ENCODE measurements at regions not wholly inside any gene's neighbourhood (a gene's known extent, or its start where the extent isn't known, plus 50 kb on each side); places are given as distances from the start of the nearest gene placed in this dataset.

DNA sequence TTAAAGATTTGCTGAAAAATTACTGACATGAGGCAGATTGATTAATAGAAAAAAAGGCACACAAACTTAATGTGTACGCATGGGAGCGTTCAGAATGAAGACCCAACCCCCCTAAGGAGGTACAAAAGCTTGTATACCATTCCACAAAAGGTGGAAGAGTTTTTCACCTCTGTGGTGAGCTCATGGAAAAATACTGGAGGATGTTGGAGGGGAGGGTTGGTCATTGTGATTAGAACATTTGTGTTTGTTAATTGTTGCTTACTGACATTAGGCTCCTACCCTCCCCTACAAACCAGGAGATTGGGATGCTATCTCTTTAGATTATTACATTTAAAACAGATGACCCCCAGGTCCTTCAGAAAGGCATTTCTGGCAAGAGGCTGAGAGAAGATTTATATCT lies 1973.3 kb downstream of the OLFM4 start (continued):
- TF ChIP-seq EP300 (conservative IDR thresholded peaks at IDR 0.05; ENCODE audit: poor library complexity, severe bottlenecking): no peak
- no peak for TF ChIP-seq POLR2AphosphoS5 (IDR thresholded peaks at IDR 0.05)
- TF ChIP-seq RAD21 (conservative IDR thresholded peaks at IDR 0.05): no peak

DNA sequence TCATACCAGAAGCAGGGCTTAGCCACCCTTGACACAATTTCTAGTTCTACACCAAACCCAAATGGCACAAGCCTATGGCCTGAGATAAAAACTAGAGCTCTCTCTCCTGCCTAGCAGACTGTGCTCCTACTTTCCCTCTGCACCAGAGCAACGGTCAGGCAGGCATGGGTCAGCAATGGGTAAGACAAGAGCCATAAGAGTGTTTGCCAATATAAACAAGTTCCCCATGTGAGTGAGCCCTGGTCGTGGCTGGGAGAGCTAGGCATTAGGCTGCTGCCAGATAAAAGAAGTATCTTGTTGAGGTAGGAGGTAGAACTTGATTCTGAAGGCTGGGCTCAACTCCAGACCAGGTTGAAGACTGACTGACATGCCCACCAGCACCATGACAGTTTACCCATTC lies 1979.1 kb downstream of the OLFM4 start:
- Histone ChIP-seq H4K20me1 (ENCODE audit: insufficient read depth) (no peaks in the 10 kb centered on the region), H3K79me2 (replicated peaks; ENCODE audit: insufficient read depth, low read length) (no peaks in the 10 kb centered on the region), H3K9me2 (ENCODE audit: insufficient read depth, low read length) (no peaks in the 10 kb centered on the region), H3K9ac (ENCODE audit: low read length) (no peak overlapping the region), H3K27ac (ENCODE audit: low read length) (no peak overlapping the region), H3F3A (ENCODE audit: insufficient read depth, low read length, poor library complexity, severe bottlenecking) (no peaks in the 10 kb centered on the region), H3K9me3 (ENCODE audit: low read length) (no peaks in the 10 kb centered on the region), H3K4me3 (ENCODE audit: low read length) (no peak overlapping the region), H2AFZ (ENCODE audit: low read depth, low read length) (no peak overlapping the region), H3K36me3 (ENCODE audit: insufficient read depth, low read length) (no peaks in the 10 kb centered on the region), H3K4me2 (ENCODE audit: low read length) (no peak overlapping the region), H3K27me3 (ENCODE audit: insufficient read depth, low read depth, low read length) (no peaks in the 10 kb centered on the region)
- TF ChIP-seq EP300 (conservative IDR thresholded peaks at IDR 0.05; ENCODE audit: poor library complexity, severe bottlenecking): no peak
- no peak for TF ChIP-seq RAD21 (conservative IDR thresholded peaks at IDR 0.05)
- TF ChIP-seq SMC3 (conservative IDR thresholded peaks at IDR 0.05; ENCODE audit: poor library complexity): no peak
- no peak for TF ChIP-seq EZH2 (IDR thresholded peaks at IDR 0.05; ENCODE audit: borderline replicate concordance, insufficient read depth, low read length, poor library complexity, severe bottlenecking)
- no peak for TF ChIP-seq REST (IDR thresholded peaks at IDR 0.05; ENCODE audit: borderline replicate concordance)
- no peak for TF ChIP-seq TAF1 (IDR thresholded peaks at IDR 0.05; ENCODE audit: low read depth)
- no peak for TF ChIP-seq CTCF (IDR thresholded peaks at IDR 0.05; ENCODE audit: poor library complexity, severe bottlenecking)
- TF ChIP-seq MXI1 (conservative IDR thresholded peaks at IDR 0.05; ENCODE audit: poor library complexity, severe bottlenecking): no peak

DNA sequence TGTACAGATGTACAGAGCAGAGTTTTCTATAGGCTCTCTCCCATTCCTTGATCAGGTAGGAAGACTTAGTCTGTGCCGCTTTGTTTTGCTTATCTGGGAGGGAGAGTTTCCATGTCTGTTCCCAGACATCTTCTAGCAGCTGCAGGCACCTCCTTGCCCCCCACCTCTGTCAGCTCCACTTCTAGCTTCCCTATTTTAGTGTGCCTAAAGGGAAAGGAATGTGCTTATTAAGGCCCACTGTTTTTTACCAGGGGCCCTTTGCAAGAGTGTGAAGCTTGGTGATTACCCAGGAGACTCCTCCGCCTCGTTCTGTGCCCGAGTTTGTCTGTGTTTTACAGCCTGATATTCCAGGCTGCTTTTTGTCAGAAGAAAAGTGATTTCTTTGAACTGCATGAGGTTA lies 1984.4 kb downstream of the OLFM4 start:
- H3K4me3 ChIP-seq (ENCODE audit: low read length): no peak overlapping the region
- no peaks in the 10 kb centered on the region for H3K79me2 ChIP-seq (replicated peaks; ENCODE audit: insufficient read depth, low read length)
- H3K9me2 ChIP-seq (ENCODE audit: insufficient read depth, low read length): no peaks in the 10 kb centered on the region
- no peak overlapping the region for H3K9ac ChIP-seq (ENCODE audit: low read length)
- no peaks in the 10 kb centered on the region for H3K27me3 ChIP-seq (ENCODE audit: insufficient read depth, low read depth, low read length)
- no peak overlapping the region for H2AFZ ChIP-seq (ENCODE audit: low read depth, low read length)
- H4K20me1 ChIP-seq (ENCODE audit: insufficient read depth): no peaks in the 10 kb centered on the region
- H3K4me2 ChIP-seq (ENCODE audit: low read length): no peak overlapping the region
- TF ChIP-seq TAF1 (IDR thresholded peaks at IDR 0.05; ENCODE audit: low read depth): no peak
- no peaks in the 10 kb centered on the region for H3K9me3 ChIP-seq (ENCODE audit: low read length)
- H3K36me3 ChIP-seq (ENCODE audit: insufficient read depth, low read length): no peaks in the 10 kb centered on the region
- no peaks in the 10 kb centered on the region for H3F3A ChIP-seq (ENCODE audit: insufficient read depth, low read length, poor library complexity, severe bottlenecking)
- H3K27ac ChIP-seq (ENCODE audit: low read length): no peak overlapping the region
